ENCODE measurements at regions not wholly inside any gene's neighbourhood (a gene's known extent, or its start where the extent isn't known, plus 50 kb on each side); places are given as distances from the start of the nearest gene placed in this dataset.
"Not testable (repeated sequence)": the region's sequence is repeated elsewhere in the genome, so short reads cannot be mapped to it uniquely, and the experiment has no call there.

DNA sequence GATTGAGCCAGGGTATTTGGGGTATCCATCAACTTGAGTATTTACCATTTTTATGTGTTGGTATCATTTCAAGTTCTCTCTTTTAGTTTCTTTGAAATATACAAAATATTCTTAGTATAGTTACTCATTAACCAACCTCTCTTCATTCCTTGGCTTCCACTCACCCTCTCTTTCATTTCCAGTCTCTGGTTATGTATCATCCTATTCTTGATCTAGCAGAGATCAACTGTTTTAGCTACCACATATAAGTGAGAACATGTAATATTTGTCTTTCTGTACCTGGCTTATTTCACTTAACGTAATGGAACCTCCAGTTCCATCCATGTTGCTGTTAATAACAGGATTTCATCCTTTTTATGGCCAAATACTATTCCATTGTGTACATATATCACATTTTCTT, 86.9 kb downstream of the DACT1 start:
- ATAC-seq (no peak), DNase-seq (no peak)
- intact Hi-C loops (cut with DNase I, micrococcal nuclease), result no loop called here

DNA sequence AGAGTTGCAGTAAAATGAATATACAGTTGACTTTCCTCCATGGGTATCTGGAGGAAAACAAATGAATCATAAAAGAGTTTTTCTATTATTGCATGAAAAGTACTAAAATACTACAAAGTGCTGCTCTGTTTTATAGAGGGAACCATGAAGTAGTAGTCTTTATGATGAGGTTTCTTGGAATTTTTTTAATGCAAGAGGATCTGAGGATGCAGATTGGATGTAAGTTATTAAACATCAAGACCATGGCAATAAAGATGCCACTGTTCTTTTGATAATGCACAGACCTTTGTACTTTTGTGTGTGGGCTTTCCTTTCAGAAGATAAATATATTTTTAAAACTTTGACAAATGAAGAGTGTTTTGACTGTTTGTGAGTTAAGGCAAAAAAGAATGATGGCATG, 87.5 kb downstream of the DACT1 start:
- intact Hi-C loops (cut with DNase I, micrococcal nuclease), result no loop called here
- ATAC-seq, result no peak
- DNase-seq, result no peak

GRCh38 chr14:58725871-58726270, 88.1 kb downstream of the DACT1 start:
- intact Hi-C loops (cut with DNase I, micrococcal nuclease), result no loop called here
- DNase-seq, result no peak
- ATAC-seq, result no peak

DNA sequence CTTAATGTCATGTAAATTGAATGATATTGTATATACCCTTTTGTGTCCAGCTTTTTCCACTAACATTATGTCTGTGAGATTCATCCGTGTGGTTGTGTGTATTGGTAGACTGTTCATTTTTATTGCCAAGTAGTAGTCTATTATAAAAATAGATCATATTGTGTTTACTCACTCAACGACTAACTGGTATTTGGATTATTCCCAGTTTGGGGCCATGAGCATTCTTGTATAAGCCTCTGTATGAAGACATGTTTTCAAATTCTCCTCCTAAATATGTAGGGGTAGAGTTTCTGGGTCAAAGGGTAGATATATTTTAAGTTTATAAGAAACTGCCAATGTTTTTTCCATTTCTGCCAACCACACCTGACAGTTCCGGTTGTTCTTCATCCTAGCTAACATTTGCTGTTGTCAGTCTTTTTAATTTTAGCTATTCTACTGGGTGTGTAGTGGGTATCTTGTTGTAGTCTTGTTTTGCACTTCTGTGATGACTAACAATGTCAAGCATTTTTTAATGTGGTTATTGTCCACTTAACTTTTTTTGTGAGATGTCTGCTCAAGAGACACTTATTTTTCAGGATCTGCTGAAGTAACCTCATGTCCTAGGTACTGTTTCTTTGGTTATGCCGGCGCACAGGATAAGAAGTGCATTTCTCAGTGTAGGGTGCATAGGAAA, 93.2 kb downstream of the DACT1 start:
- ATAC-seq, result no peak
- intact Hi-C loops (cut with DNase I, micrococcal nuclease), result no loop called here
- no peak for DNase-seq

- DNase-seq (no peak), ATAC-seq (no peak)
- intact Hi-C loops (cut with DNase I, micrococcal nuclease), result no loop called here
Observed at GRCh38 chr14:58731465-58732293, 93.9 kb downstream of the DACT1 start.

DNA sequence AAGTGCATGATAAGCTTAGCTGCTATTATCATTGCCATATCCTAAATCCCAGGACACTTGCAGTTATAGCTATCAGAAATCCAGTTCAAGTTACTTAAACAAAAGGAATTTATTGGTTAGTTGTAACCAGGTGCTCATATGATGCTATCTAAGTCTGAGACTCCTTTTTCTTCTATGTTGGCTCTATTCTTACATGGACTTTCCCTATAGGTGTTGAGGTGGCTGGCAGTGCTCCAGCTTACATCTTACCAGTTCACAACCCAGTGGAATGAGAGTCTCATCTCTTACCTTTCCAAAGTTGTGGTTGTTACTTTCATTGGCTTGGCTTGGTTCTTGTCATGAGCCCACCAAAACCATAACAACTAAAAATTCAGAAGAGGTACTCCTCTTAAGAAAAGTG, 94.6 kb downstream of the DACT1 start:
- intact Hi-C loops (cut with DNase I, micrococcal nuclease), result no loop called here
- DNase-seq, result no peak
- no peak for ATAC-seq

DNA sequence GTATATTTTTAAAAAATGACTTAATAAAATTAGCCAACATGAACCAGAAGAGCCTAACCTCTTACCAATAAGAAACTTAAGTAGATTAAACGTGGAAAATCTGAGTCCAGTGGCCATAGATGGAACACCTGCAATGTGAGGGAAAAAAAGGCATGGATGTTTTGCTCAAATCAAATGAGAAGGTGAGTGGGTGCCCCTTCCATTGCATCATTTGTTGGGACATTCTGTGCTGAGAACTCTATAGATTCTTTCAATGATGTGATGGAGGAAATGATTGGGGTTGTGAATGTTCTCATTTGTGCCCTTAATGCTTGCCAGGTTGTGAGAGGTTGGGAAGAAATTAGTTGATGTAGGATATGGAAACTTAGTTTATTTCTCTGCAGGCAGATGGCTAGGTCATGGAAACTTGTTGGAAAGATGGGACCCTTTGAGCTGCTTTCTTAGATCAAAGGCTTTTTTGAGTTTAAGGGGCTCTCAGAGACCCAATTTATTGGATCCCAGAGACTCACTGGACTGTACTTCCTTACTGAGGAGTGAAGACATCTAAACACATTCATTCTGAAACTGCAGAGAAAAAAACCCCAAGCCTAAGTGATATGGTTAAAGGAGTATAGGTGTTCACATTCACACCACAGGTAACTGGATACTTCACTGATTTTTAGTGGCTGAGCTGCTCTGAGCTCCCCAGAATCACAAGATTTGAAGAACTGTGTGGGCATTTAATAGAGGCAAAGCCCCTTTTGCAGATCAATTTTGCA, 95.9 kb downstream of the DACT1 start:
- ATAC-seq (no peak), DNase-seq (no peak)
- intact Hi-C loops (cut with DNase I, micrococcal nuclease), result no loop called here

GRCh38 chr14:58735596-58735995, 97.8 kb downstream of the DACT1 start:
- intact Hi-C loops (cut with DNase I, micrococcal nuclease), result no loop called here
- ATAC-seq (no peak), DNase-seq (no peak)

GRCh38 chr14:58736606-58737005, 98.8 kb downstream of the DACT1 start:
- intact Hi-C loops (cut with DNase I, micrococcal nuclease), result no loop called here
- no peak for DNase-seq

GRCh38 chr14:58737511-58737910, 99.7 kb downstream of the DACT1 start:
- no peak for DNase-seq
- ATAC-seq, result peak; percentile 87
- intact Hi-C loops (cut with DNase I, micrococcal nuclease), result no loop called here

More at GRCh38 chr14:58736606-58737005, 98.8 kb downstream of the DACT1 start:
- ATAC-seq, result no peak

- DNase-seq (no peak), ATAC-seq (no peak)
- intact Hi-C loops (cut with DNase I, micrococcal nuclease), result no loop called here
Observed at GRCh38 chr14:58738189-58738836, 100.6 kb downstream of the DACT1 start.

DNA sequence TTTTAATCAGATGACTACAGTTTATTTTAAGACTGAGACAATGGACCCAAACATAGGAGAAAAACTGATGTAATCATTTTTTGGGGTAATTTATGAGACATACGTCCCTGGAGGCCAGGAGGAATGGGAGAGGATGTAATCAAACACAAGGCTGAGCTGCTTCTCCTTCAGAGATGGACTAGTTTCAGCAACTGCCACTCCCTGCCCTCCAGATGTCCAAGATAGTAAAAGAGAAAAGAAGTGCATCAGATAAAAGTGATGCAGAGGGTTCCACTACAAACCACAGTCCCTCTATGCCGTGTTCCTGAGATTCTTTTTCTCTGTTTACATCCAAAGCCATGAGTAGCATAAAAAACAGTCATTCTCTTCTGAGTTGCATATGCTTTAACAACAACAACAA, 101.1 kb downstream of the DACT1 start:
- intact Hi-C loops (cut with DNase I, micrococcal nuclease), result no loop called here
- ATAC-seq (no peak), DNase-seq (no peak)

DNA sequence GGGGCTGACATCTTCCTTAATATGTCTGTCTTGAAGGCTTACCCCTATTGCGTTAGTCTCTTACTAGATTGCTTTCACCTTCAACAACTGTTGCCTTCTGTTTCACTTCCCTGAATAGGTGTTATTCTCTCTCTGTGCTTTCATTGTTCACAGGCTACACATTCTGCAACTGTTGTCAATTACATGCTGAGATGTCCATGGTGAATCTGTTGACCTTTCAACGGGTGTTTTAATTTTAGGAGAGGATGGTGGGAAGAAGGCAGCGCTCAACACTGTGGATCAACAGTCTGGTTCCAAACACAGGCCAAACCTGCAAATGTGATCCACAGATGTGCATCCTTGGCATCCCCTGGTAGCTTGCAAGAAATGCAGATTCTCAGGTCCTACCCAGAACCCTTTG, 101.9 kb downstream of the DACT1 start:
- no peak for DNase-seq
- intact Hi-C loops (cut with DNase I, micrococcal nuclease), result no loop called here

DNA sequence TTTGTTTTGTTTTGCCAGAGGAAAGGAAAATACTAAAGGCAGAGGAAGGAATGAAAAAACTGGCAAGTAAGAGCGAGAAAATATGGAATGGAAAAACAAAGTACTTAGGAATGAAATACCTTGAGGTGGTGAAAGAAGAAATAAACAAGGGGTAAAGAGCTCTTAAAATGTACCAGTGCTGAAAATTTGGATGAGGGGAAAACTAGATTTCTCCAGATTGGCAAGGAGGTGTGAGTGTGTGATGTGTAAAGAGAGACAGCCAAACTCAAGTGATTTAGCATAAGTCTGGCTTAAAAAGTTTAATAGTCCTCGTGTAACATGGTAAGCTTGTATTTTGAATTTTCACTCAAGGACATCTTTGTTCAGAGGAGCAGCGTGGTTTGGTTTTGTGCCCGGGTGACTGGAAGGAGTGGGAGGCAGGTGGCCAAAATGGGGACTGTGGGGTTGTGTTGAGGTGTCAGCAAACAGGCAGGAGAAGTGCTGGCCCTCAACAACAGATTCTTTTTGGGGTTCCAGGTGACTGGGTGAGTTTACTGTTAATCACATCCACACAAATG, 102.7 kb downstream of the DACT1 start:
- DNase-seq, result no peak
- ATAC-seq, result no peak
- intact Hi-C loops (cut with DNase I, micrococcal nuclease), result no loop called here

More for the DNA sequence above, 101.9 kb downstream of the DACT1 start:
- no peak for ATAC-seq

DNA sequence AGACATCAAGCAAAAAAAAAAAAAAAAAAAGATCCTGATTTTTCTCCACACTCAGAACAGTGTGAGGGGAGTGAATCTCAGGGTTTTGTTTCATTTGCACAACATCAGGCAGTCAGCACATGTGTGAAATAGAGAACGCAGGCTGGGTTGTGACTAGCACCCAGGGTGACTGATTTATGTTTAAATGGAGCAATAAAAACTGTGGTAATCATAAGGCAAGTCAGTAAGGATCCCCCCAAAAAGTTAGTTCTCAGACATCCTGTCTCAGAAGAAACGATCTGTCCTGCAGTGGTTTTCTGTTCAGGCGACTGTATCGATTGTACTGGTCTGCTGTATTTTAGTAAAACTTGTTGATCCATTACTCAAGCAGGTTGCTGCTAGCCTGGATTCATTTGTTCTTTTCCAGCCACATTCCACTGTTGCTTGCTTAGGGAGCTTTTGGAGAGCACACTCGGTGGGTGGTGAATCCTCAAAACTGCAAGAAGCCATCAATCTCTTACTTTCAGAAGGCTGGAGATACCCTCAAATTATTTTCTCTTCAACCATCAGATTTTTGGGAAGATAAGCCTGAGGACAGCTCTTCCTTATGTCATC, 107.1 kb downstream of the DACT1 start:
- intact Hi-C loops (cut with DNase I, micrococcal nuclease), result no loop called here
- ATAC-seq, result no peak
- DNase-seq, result no peak

- peak; percentile 33 for ATAC-seq
- DNase-seq, result no peak
- intact Hi-C loops (cut with DNase I, micrococcal nuclease), result no loop called here
Observed at GRCh38 chr14:58746261-58746660, 108.5 kb downstream of the DACT1 start.

DNA sequence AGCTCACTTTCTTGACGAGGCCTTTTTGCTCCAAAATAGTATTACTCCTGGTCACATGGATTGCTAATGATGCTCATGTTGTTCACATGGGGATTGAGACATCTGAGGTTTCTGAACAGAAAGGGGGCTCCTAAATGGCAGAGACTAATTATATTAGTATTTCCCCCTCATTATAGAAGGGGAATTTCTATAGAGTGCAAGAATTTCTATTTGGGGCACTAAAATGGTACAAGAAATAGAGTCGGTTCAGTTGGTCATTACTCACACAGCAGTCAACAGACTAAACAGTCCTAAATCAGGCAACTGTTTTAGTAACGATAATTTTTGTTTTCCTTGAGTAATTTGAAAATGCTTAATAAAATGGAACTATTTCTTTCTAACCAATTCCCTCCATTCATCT, 108.9 kb downstream of the DACT1 start:
- DNase-seq (no peak), ATAC-seq (no peak)
- intact Hi-C loops (cut with DNase I, micrococcal nuclease), result no loop called here

DNA sequence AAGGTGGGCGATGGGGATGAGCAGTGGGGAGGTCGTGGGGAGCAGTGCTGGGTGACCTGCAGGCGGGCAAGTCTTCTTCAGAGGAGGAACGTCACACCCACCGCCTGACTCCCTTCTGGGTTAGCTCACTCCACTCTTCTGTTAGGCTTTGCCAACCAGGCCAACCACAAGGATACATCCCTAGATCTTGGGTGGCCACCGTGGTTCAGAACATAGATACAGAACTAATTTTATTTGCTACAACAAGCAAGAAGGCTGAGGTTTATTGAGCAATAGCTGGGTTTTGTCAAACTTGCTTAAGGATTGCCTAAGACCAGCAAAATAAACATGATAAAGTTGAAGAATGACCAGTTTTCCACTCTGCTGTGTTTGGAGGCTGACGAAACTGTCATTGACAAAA, 109.4 kb downstream of the DACT1 start:
- DNase-seq, result peak; percentile 32 to 41
- no peak for ATAC-seq
- intact Hi-C loops (cut with DNase I, micrococcal nuclease), result no loop called here

GRCh38 chr14:58748251-58748650, 110.5 kb downstream of the DACT1 start:
- intact Hi-C loops (cut with DNase I, micrococcal nuclease); DNase-seq; ATAC-seq: not testable (repeated sequence)

Measured in left colon (tissue), 2 donors.